GM12892 (cell line): ENCODE measurements at regions not wholly inside any gene's neighbourhood (a gene's known extent, or its start where the extent isn't known, plus 50 kb on each side); places are given as distances from the start of the nearest gene placed in this dataset.

ENCODE experiments used
- DNase-seq: peaks from one replicate; pipeline ENCODE4 v3.0.0; 2011; ENCODE audit not compliant: insufficient read length
- FAIRE-seq: peaks from 2 replicates; lab custom pipeline; 2011; peaks lifted over from hg19 to GRCh38; lab: Jason Lieb, UNC
- POLR2A ChIP-seq: IDR thresholded peaks from 2 replicates; pipeline ENCODE4 v1.6.1; 2011; ENCODE audit warnings: low read depth, low read length, control low read depth
- POLR2AphosphoS5 ChIP-seq: IDR thresholded peaks from 2 replicates; pipeline ENCODE4 v1.6.1; 2011; ENCODE audit warnings: low read depth, low read length, control low read depth
- TAF1 ChIP-seq: IDR thresholded peaks from 2 replicates; pipeline ENCODE4 v1.6.1; 2011; ENCODE audit warnings: low read depth, mild to moderate bottlenecking, control low read depth, low read length, borderline replicate concordance

DNA sequence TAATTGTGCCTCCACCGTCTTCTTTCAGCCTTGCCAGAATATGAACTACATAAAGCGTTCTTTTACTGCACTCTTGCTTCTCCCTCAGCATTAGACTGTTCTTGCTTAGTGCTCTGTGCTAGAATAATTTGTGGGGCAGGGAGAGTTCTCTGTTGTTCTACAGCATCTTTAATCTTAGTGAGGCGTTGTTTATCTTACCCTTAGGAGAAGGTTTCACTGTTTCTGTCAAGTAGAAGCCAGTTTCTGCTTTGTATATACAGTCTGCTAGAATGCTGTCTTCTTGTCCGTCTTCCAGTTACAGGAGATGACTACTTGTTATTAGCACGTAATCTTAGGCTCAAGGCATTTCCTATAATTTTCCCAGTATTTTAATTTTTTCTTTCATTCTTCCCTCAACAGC, 458.0 kb downstream of the FLRT2 start:
- FAIRE-seq (no peak), DNase-seq (no peak)
- TF ChIP-seq POLR2A (no peak), TAF1 (no peak), POLR2AphosphoS5 (no peak)

GRCh38 chr14:85987292-85987691, 457.3 kb downstream of the FLRT2 start:
- no peak for FAIRE-seq
- TF ChIP-seq POLR2A, result no peak
- TF ChIP-seq TAF1, result no peak
- no peak for TF ChIP-seq POLR2AphosphoS5
- DNase-seq, result no peak

- no peak for DNase-seq
- no peak for TF ChIP-seq POLR2A
- TF ChIP-seq POLR2AphosphoS5, result no peak
- no peak for TF ChIP-seq TAF1
- no peak for FAIRE-seq
Measured at GRCh38 chr14:85978582-85979250, 448.8 kb downstream of the FLRT2 start.

GRCh38 chr14:85974602-85975001, 444.7 kb downstream of the FLRT2 start:
- FAIRE-seq (no peak), DNase-seq (no peak)
- TF ChIP-seq TAF1 (no peak), POLR2A (no peak), POLR2AphosphoS5 (no peak)

- DNase-seq (no peak), FAIRE-seq (no peak)
- TF ChIP-seq POLR2AphosphoS5 (no peak), POLR2A (no peak), TAF1 (no peak)
Measured at GRCh38 chr14:85963486-85963885, 433.5 kb downstream of the FLRT2 start.

DNA sequence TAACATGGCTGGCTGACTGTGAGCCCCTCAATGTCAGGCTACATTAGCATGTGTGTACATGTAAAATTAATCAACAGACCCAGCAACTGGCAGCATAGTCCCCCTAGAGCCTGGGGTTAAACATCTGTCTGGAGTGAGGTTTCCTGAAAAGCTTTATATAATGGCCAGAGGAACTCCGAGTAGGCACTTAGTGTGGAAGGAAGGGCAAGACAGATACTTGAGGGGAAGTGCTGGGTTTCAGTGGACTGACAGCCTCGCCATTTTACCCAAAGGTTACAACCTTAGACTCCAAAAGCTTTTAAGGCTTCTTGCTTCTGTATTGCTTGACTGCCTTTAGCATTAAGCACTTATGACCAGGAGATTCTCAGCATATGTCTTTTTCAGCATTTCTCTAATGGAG, 430.8 kb downstream of the FLRT2 start:
- no peak for TF ChIP-seq POLR2AphosphoS5
- TF ChIP-seq TAF1, result no peak
- no peak for TF ChIP-seq POLR2A
- FAIRE-seq (no peak), DNase-seq (no peak)

DNA sequence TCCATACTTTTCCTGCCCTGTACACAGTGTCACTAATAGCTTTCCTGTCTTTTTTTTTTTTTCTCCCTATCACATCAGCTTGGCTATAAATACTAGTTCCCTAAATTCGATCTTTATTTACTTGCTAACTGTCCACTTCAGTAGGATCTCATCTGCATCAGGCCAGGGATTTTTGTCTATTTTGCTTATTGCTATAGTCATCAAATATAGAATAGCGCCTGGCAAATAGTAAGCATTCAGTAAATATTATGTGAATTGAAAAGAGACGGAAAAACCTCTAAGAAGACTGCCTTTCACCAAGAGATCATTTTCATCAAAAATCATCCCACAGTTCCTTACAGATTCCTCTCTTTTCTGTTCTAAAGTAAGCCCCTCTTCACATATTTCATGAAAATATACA, 429.1 kb downstream of the FLRT2 start:
- no peak for TF ChIP-seq POLR2A
- no peak for TF ChIP-seq POLR2AphosphoS5
- TF ChIP-seq TAF1, result no peak
- DNase-seq (no peak), FAIRE-seq (no peak)

GRCh38 chr14:85958069-85958468, 428.1 kb downstream of the FLRT2 start:
- TF ChIP-seq TAF1, result no peak
- no peak for TF ChIP-seq POLR2AphosphoS5
- TF ChIP-seq POLR2A, result no peak
- FAIRE-seq (no peak), DNase-seq (no peak)

GRCh38 chr14:85953265-85953664, 423.3 kb downstream of the FLRT2 start:
- DNase-seq, result no peak
- no peak for TF ChIP-seq POLR2AphosphoS5
- TF ChIP-seq POLR2A, result no peak
- no peak for TF ChIP-seq TAF1
- FAIRE-seq, result no peak

GRCh38 chr14:85948153-85948552, 418.2 kb downstream of the FLRT2 start:
- FAIRE-seq (no peak), DNase-seq (no peak)
- TF ChIP-seq TAF1 (no peak), POLR2A (no peak), POLR2AphosphoS5 (no peak)

DNA sequence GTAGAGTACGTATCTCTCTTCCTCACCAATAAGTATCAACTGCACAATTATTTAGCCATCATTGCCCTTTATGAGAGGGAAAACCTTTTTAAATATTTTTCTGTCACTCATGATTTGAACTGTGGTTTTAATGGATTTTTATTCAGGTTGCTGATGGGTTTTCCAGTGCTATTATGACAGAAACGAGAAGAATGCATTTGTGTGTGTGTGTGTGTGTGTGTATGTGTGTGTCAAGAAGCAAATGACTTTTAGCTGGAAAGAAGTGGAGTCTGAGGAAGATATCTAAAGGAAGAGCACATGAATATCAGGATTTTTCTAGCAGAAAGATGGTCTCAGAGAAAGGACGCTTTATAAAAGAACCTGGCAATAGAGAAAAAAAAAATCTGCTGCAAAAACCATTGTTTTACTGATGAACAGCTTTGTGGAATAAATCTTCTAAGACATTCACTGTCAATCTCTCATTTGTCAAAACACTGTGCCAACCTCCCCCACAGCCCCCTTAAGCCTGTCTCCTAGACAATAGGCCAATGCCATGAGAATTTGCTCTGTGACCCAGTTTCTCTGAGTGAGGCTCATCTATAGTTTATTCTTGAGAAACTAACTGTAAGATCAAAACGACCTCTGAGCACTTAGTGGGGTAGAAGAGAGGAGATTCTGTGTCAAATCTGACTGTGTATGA, 417.7 kb downstream of the FLRT2 start:
- TF ChIP-seq POLR2AphosphoS5 (no peak), TAF1 (no peak), POLR2A (no peak)
- DNase-seq (no peak), FAIRE-seq (no peak)

GRCh38 chr14:85943192-85943591, 413.2 kb downstream of the FLRT2 start:
- TF ChIP-seq POLR2AphosphoS5, result no peak
- TF ChIP-seq POLR2A, result no peak
- no peak for TF ChIP-seq TAF1
- FAIRE-seq (no peak), DNase-seq (no peak)
